Activated CD4-positive, alpha-beta T cell treated with anti-CD3 and anti-CD28 coated beads for 36 hours (primary cell): ENCODE measurements at regions not wholly inside any gene's neighbourhood (a gene's known extent, or its start where the extent isn't known, plus 50 kb on each side); places are given as distances from the start of the nearest gene placed in this dataset.

ENCODE experiments used
- ATAC-seq: fragments of 200-7000 bp; cut with Tn5 transposase; one replicate; pipeline ENCODE4 v1.10.0; 2021; ENCODE audit warnings: mild to moderate bottlenecking, moderate library complexity
- CTCF ChIA-PET: fragments of 350-600 bp; sonication (Branson Sonifier 250); formaldehyde crosslinking; loops from one replicate; lab custom pipeline; 2021; ENCODE audit warnings: antibody characterized with exemption; lab: Charles Lee
- POLR2A ChIA-PET: fragments of 350-600 bp; sonication (Branson Sonifier 250); formaldehyde crosslinking; loops from one replicate; lab custom pipeline; 2021; ENCODE audit warnings: antibody characterized with exemption, inconsistent platforms; lab: Charles Lee
- DNase-seq: peaks from one replicate; pipeline ENCODE4 v3.0.0-alpha.2; 2020
- H3K27ac Mint-ChIP-seq: one replicate; pipeline ENCODE4 v1.8.0; 2021; ENCODE audit warnings: mixed read lengths
- H3K27me3 Mint-ChIP-seq: one replicate; pipeline ENCODE4 v1.8.0; 2021; ENCODE audit warnings: mixed read lengths
- H3K36me3 Mint-ChIP-seq: one replicate; pipeline ENCODE4 v1.8.0; 2021; ENCODE audit warnings: low read depth, mixed read lengths
- H3K4me1 Mint-ChIP-seq: one replicate; pipeline ENCODE4 v1.8.0; 2021; ENCODE audit warnings: mixed read lengths
- H3K4me3 Mint-ChIP-seq: one replicate; pipeline ENCODE4 v1.8.0; 2021; ENCODE audit warnings: mild to moderate bottlenecking, moderate library complexity, mixed read lengths
- H3K9me3 Mint-ChIP-seq: one replicate; pipeline ENCODE4 v1.8.0; 2021; ENCODE audit warnings: low read depth, mixed read lengths
- intact Hi-C, 2 experiments: fragments of 100-400 bp; cut with DNase I in 1 of 2; cut with micrococcal nuclease in 1 of 2; formaldehyde crosslinking; loops; one replicate each; pipeline versions ENCODE4 v1.14.2 to v1.15.1; 2022 to 2024; cut with DNase I, micrococcal nuclease

DNA sequence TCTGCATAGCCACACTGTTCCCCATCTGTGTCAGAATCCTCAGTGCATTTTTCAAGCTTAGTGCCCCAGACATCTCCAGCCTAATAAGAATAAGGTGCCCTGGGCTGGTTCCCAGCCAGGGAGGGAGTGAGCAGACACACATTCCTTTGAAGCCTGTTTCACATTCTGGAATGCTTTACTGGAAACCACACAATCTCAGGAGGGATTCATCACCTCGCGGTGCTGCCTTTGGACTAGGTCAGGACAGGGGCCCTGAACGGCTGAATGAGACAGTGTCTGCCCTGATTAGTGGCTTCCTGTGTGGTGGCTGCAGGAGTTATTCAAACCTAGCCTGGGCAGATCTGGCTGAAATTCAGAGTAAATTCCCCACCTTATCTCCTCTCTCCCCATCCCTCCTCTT is 108.0 kb upstream of the LDAH start:
- CTCF ChIA-PET = no interaction called here
- Mint-ChIP-seq H3K9me3 (peaks cover 7% of the 10 kb centered on the region), H3K27ac (no peak overlapping the region), H3K36me3 (no peaks in the 10 kb centered on the region), H3K4me3 (no peak overlapping the region), H3K27me3 (peaks cover 9% of the 10 kb centered on the region), H3K4me1 (no peaks in the 10 kb centered on the region)
- no peak for ATAC-seq
- intact Hi-C loops = no loop called here
- no peak for DNase-seq
- POLR2A ChIA-PET = no interaction called here

DNA sequence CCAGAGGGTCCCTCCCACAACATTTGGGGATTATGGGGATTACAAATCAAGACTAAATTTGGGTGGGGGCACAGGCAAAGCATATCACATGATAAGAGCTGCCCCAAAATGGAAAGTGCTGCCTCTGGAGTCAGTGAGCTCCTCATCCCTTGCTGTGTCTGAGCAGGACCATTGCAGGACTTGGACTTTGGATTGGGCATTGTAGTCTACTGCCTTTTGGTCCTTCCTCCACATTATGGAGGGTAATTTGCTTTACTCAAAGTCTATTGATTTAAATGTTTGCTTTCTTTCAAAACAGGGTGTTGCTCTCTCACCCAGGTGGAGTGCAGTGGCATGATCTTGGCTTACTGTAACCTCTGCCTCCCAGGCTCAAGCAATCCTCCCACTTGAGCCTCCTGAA is 106.8 kb upstream of the LDAH start:
- no peak for ATAC-seq
- CTCF ChIA-PET = interaction anchor here (0.7 kb wide), 1 partner anchor 33 kb away, joined by 4 read pairs; no protein-coding TSS in a partner anchor
- no peak overlapping the region for H3K4me3 Mint-ChIP-seq
- H3K27me3 Mint-ChIP-seq = peaks cover 11% of the 10 kb centered on the region
- H3K4me1 Mint-ChIP-seq = no peaks in the 10 kb centered on the region
- no peak for DNase-seq
- no peaks in the 10 kb centered on the region for H3K36me3 Mint-ChIP-seq
- H3K27ac Mint-ChIP-seq = no peak overlapping the region
- intact Hi-C loops = no loop called here
- POLR2A ChIA-PET = no interaction called here
- peaks cover 7% of the 10 kb centered on the region for H3K9me3 Mint-ChIP-seq

DNA sequence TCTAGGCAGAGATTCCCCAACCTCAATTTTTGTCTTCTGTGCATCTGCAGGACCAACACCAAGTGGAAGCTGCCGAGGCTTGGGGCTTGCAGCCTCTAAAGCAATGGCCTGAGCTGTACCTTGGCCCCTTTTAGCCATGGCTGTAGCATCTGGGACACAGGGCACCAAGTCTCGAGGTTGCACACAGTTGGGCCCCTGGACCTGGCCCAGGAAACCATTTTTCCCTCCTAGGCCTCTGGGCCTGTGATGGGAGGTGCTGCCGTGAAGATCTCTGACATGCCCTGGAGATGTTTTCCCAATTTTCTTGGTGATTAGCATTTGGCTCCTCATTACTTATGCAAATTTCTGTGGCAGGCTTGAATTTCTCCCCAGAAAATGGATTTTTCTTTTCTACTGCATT is 105.7 kb upstream of the LDAH start:
- no peak overlapping the region for H3K27ac Mint-ChIP-seq
- peaks cover 7% of the 10 kb centered on the region for H3K9me3 Mint-ChIP-seq
- no peaks in the 10 kb centered on the region for H3K4me1 Mint-ChIP-seq
- CTCF ChIA-PET = no interaction called here
- peaks cover 17% of the 10 kb centered on the region for H3K27me3 Mint-ChIP-seq
- ATAC-seq (no peak), DNase-seq (no peak)
- H3K4me3 Mint-ChIP-seq = no peak overlapping the region
- H3K36me3 Mint-ChIP-seq = no peaks in the 10 kb centered on the region
- POLR2A ChIA-PET = no interaction called here
- intact Hi-C loops = no loop called here

DNA sequence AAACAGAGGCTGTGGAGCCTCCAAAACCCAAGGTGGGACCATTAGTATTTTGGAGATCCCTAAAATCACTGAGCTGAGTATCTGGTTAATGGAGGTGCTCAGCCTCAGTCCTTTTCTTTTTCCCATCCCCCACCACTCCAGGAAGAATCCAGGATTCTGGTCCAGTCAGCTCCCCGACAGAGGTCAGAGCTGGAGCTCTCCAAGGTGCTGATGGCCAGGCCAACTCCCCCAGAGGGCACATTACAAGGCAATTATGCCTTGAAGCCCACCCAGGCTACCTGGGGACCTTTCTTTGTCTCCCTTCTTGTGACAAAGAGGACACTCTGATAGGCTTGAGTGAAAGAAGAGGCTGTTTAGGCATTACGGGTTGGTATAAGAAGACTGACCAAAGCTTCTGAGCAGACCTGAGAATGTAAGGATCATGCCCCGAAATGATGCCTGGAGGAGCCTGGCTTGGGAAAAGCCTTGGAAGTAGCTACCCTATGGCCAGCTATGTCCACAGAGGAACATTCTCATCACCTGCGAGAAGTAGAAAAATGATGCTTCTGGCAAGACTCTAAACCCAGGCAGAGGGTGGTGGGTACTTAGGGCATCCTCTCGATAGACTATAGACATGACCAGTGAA is 102.5 kb upstream of the LDAH start:
- ChIA-PET POLR2A (no interaction called here), CTCF (interaction anchor here (0.6 kb wide), 1 partner anchor 100 kb away, joined by 3 read pairs; no protein-coding TSS in a partner anchor)
- ATAC-seq = no peak
- Mint-ChIP-seq H3K4me1 (no peaks in the 10 kb centered on the region), H3K9me3 (peaks cover 7% of the 10 kb centered on the region), H3K27ac (no peak overlapping the region), H3K36me3 (no peaks in the 10 kb centered on the region), H3K4me3 (no peak overlapping the region), H3K27me3 (peaks cover 13% of the 10 kb centered on the region)
- peak; percentile 20 for DNase-seq
- intact Hi-C loops = no loop called here

DNA sequence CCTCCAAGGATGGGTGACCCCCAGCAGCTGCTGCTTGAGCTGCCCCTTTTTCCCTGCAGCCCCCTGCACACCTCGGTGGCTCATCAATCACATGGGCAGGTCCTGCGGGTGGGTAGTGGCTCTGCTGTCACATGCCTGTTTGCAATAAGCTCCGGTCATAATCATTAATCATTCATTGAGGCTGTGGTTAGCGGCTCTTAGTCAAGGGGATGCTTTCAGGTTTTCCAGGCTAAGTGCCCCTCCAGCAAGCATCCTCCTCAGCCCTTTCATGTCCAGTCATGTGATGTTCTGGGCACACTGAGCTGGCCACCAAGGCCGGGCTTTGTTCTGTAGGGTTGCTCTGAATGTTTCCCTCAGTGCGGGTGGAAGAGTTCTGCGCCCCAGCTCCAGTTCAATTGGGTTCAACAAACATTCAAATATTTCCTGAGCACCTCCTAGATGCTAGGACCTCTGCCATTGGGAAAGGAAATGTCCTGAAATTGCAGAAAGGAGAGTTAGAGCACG is 96.4 kb upstream of the LDAH start:
- peaks cover 12% of the 10 kb centered on the region for H3K27me3 Mint-ChIP-seq
- intact Hi-C loops = no loop called here
- no peak overlapping the region for H3K4me3 Mint-ChIP-seq
- H3K9me3 Mint-ChIP-seq = no peaks in the 10 kb centered on the region
- POLR2A ChIA-PET = interaction anchor here (0.5 kb wide), 1 partner anchor 52 kb away, joined by 3 read pairs; no protein-coding TSS in a partner anchor
- no peak for ATAC-seq
- H3K4me1 Mint-ChIP-seq = no peaks in the 10 kb centered on the region
- H3K36me3 Mint-ChIP-seq = no peaks in the 10 kb centered on the region
- DNase-seq = no peak
- H3K27ac Mint-ChIP-seq = no peak overlapping the region
- CTCF ChIA-PET = no interaction called here

DNA sequence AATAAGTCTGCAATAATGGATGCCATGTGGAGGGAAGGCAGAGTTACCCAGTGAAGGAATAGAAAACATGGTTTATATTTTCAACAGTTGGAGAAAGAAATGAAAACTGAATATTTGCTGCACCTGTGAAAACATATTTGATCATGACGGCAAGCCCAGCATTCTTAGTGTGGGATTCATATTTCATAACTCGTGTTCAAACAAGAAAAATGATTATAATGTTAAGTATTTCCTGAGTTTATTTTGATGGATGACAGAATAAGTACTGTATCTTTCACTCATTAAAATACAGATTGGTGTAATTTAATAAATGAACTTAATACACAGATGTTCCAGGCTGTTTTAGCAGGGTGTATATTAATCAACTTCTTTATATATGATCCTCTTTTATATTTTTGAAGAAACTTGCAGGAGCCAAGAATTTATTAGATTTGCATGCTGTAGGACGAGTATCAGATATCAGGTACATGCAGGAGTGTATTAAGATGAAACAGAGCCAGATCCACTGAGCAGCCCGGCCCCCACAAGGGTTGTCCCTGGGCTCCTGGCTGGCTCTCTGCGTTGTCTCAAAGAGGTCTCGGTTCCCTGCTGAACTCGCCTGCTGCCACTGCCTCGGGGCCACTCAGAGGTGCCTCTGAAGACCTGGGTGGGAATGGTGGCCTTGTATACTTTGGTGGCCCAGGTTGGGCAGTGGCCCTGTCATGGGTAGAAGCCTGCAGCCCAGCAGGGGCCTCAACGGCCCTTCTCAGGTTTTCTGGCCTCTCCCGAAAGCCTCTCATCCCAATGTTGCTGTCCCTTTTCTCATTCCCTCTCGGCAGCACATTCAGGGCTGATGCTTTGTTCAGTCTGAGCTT is 95.0 kb upstream of the LDAH start:
- H3K36me3 Mint-ChIP-seq = no peaks in the 10 kb centered on the region
- H3K9me3 Mint-ChIP-seq = no peaks in the 10 kb centered on the region
- DNase-seq (no peak), ATAC-seq (no peak)
- no peaks in the 10 kb centered on the region for H3K4me1 Mint-ChIP-seq
- H3K27ac Mint-ChIP-seq = no peak overlapping the region
- intact Hi-C loops = no loop called here
- no peak overlapping the region for H3K4me3 Mint-ChIP-seq
- peaks cover 15% of the 10 kb centered on the region for H3K27me3 Mint-ChIP-seq
- ChIA-PET POLR2A (no interaction called here), CTCF (interaction anchor here (0.7 kb wide), 1 partner anchor 1549 kb away, joined by 3 read pairs; no protein-coding TSS in a partner anchor)

DNA sequence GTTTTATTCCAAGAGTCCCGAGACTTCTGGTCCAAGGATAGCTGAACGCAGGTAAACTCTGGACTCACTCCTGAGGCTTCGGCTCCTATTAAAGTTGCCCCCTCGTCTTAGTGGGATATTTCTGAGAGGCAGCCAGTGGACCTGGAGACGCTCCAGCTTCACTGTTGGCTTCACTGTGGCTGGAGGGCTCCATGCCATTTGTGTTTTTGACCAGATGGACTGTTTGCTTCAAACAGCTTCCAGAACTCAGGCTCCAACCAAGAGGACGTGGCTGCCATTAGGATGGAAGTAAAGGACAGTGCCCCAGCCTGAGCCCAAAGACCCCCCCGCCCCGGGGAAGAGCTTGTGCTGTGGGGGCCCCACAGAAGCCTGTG is 94.4 kb upstream of the LDAH start:
- ATAC-seq (no peak), DNase-seq (no peak)
- CTCF ChIA-PET = no interaction called here
- no peaks in the 10 kb centered on the region for H3K36me3 Mint-ChIP-seq
- POLR2A ChIA-PET = no interaction called here
- no peak overlapping the region for H3K27ac Mint-ChIP-seq
- no peak overlapping the region for H3K4me3 Mint-ChIP-seq
- H3K4me1 Mint-ChIP-seq = no peaks in the 10 kb centered on the region
- peaks cover 17% of the 10 kb centered on the region for H3K27me3 Mint-ChIP-seq
- H3K9me3 Mint-ChIP-seq = no peaks in the 10 kb centered on the region
- intact Hi-C loops = no loop called here

DNA sequence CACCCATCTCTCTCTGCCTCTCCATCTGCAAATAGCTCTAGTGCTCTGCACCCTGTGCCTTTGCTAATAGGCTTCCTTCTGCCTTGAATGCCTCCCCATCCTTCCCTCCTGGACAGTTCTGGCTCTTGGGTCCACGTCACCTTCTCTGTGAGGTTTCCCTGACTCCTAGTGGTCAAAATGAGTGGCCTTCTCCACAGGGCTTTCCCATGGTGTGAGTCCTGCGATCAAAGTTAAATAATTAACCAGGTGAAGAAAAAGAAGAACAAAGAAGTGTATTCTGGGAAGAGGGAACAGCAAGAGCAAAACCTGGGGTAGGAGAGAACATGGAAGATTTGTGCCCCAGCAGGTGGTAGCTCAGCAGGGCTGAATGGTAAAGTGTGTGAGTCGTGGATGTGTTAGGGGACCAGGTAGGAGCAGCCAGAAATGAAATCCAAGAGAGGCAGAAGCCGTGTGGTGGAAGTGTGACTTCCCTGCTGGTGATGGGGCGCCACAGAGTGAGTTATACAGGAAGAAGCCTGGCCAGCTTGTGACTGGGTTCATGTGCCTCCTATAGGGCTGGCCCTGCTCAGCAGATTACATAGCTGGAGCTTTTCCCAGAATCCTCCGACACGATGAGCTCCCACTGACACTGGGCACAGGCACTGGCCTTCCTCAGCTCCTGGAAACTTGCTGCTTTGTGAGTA is 93.8 kb upstream of the LDAH start:
- intact Hi-C loops = no loop called here
- Mint-ChIP-seq H3K27ac (no peak overlapping the region), H3K27me3 (peaks cover 18% of the 10 kb centered on the region), H3K4me3 (no peak overlapping the region), H3K36me3 (no peaks in the 10 kb centered on the region), H3K9me3 (no peaks in the 10 kb centered on the region), H3K4me1 (no peaks in the 10 kb centered on the region)
- DNase-seq (no peak), ATAC-seq (no peak)
- CTCF ChIA-PET = no interaction called here
- POLR2A ChIA-PET = no interaction called here

DNA sequence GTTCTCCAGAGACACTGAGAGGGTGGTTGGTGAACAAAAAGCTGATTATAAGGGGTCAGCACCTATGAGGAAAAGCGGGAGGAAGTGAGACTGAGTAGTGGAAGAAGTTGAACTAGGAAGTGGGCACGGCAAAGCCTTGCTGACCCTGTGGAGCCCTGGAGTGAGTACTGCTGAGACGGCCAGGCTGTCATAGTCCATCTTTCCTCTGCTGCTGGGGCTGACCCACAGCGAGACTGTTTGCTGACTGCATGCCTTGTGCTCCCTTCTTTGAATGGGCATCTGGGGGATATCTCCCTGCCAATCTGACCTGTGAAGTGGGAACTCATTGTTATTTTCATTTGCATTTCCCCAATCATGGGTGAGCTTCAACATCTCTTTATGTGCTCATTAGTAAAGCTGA is 92.4 kb upstream of the LDAH start:
- no peak for DNase-seq
- Mint-ChIP-seq H3K4me1 (no peaks in the 10 kb centered on the region), H3K36me3 (no peaks in the 10 kb centered on the region), H3K27me3 (peaks cover 25% of the 10 kb centered on the region), H3K4me3 (no peak overlapping the region), H3K9me3 (no peaks in the 10 kb centered on the region), H3K27ac (no peak overlapping the region)
- ChIA-PET CTCF (no interaction called here), POLR2A (no interaction called here)
- intact Hi-C loops = no loop called here
- ATAC-seq = no peak

DNA sequence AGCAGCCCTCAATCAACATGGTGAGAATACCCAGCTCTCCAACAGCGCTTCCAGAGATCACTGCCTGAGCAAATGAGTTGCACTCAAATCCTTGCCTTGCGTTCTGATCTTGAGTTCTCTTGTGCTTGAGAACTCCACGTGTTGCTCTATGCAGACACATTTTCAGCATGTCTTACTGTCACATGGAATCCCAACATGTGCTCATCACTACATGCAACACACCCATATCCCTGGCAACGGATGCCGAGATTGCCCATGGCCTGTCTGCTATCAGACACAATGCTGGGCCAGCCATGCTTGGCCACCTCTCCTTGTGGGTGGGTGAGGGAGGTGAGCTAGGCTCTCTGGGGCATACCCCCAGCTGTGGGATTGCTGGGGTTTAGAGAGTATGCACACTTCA is 91.9 kb upstream of the LDAH start:
- ATAC-seq (no peak), DNase-seq (no peak)
- Mint-ChIP-seq H3K36me3 (no peaks in the 10 kb centered on the region), H3K27me3 (peaks cover 27% of the 10 kb centered on the region), H3K27ac (no peak overlapping the region), H3K9me3 (no peaks in the 10 kb centered on the region), H3K4me1 (no peaks in the 10 kb centered on the region), H3K4me3 (no peak overlapping the region)
- ChIA-PET POLR2A (no interaction called here), CTCF (no interaction called here)
- intact Hi-C loops = no loop called here

DNA sequence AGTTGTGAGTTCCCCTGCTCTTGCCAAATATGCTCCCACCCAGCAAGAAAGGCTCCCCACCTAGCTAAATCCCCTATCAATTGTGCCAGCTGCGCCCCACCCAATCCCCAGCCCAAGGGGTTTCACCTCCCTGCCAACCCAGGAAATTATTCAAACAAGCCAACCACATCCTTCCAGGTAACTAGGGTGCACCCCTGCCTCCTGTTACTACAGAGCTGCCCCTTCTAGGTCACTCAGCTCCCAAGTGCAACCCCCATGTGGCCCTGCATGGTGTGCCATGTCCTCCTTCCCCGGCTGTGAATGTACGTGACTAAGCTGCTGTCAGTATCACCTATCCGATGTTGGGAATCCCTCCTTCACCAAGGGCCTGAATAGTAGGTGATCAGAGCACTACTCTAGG is 91.2 kb upstream of the LDAH start:
- H3K4me1 Mint-ChIP-seq = no peaks in the 10 kb centered on the region
- no peak for ATAC-seq
- CTCF ChIA-PET = no interaction called here
- H3K9me3 Mint-ChIP-seq = no peaks in the 10 kb centered on the region
- H3K27ac Mint-ChIP-seq = no peak overlapping the region
- intact Hi-C loops = no loop called here
- H3K36me3 Mint-ChIP-seq = no peaks in the 10 kb centered on the region
- POLR2A ChIA-PET = no interaction called here
- H3K4me3 Mint-ChIP-seq = no peak overlapping the region
- no peak for DNase-seq
- peaks cover 27% of the 10 kb centered on the region for H3K27me3 Mint-ChIP-seq
